OCI-LY3 (cell line): ENCODE measurements at regions not wholly inside any gene's neighbourhood (a gene's known extent, or its start where the extent isn't known, plus 50 kb on each side); places are given as distances from the start of the nearest gene placed in this dataset.

ENCODE experiments used
- EZH2phosphoT487 ChIP-seq: fragments of 200-600 bp; shearing (Covaris generic); IDR thresholded peaks from 2 replicates; pipeline ENCODE4 v1.6.1; 2018; ENCODE audit warnings: antibody characterized with exemption, mixed run types, low read depth
- TF ChIP-seq, protein P1 (sequence below): fragments of 200-600, 300-600 bp; sonication (generic); IDR thresholded peaks from 2 replicates; pipeline ENCODE4 v1.5.1; 2014; ENCODE audit warnings: antibody characterized with exemption, low read length, low read depth

DNA sequence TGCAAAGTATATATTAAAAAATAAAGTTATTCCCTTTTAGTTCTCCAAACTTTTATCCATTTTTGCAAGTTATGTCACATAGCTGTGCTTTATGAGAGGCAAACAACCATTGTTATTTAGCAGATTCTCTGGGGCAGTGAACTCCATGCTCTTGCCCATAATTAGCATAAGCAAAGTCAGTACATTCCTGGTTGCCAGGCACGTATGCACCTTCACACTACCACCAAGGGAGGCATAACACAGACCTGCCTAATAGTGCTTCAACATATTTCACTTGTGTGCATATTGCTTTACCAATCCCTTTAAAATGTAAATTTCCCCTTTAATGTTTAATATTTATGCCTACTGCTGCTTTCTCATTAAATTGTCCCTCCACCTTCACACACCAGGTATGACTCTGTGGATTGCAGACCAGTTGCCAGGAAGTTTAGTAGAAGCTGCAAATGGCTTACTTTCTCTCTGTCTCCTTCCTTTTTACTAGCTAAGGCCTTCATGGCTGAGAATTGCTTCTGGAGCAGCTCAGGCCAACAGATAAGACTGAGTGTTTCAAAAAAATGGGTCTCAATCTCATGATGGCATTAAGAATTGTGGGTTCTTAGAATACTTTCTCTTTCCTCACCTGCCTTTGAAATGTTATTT, 388.2 kb downstream of the PRR16 start:
- TF ChIP-seq, protein P1, sequence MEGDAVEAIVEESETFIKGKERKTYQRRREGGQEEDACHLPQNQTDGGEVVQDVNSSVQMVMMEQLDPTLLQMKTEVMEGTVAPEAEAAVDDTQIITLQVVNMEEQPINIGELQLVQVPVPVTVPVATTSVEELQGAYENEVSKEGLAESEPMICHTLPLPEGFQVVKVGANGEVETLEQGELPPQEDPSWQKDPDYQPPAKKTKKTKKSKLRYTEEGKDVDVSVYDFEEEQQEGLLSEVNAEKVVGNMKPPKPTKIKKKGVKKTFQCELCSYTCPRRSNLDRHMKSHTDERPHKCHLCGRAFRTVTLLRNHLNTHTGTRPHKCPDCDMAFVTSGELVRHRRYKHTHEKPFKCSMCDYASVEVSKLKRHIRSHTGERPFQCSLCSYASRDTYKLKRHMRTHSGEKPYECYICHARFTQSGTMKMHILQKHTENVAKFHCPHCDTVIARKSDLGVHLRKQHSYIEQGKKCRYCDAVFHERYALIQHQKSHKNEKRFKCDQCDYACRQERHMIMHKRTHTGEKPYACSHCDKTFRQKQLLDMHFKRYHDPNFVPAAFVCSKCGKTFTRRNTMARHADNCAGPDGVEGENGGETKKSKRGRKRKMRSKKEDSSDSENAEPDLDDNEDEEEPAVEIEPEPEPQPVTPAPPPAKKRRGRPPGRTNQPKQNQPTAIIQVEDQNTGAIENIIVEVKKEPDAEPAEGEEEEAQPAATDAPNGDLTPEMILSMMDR: no peak
- TF ChIP-seq EZH2phosphoT487: no peak
